ENCODE measurements at regions not wholly inside any gene's neighbourhood (a gene's known extent, or its start where the extent isn't known, plus 50 kb on each side); places are given as distances from the start of the nearest gene placed in this dataset.
"Not testable (repeated sequence)": the region's sequence is repeated elsewhere in the genome, so short reads cannot be mapped to it uniquely, and the experiment has no call there.

- no peak for DNase-seq (ENCODE audit: low spot score)
These were observed 95.7 kb downstream of the FASLG start for GRCh38 chr1:172754609-172755008.

GRCh38 chr1:172755099-172755498 lies 96.2 kb downstream of the FASLG start:
- no peak for DNase-seq (ENCODE audit: low spot score)

- no peak for DNase-seq (ENCODE audit: low spot score)
These were observed 97.1 kb downstream of the FASLG start for GRCh38 chr1:172756024-172756423.

- DNase-seq (ENCODE audit: low spot score), result no peak
These were observed 99.4 kb downstream of the FASLG start for GRCh38 chr1:172758259-172758658.

GRCh38 chr1:172760121-172760520 lies 101.2 kb downstream of the FASLG start:
- DNase-seq (ENCODE audit: low spot score), result no peak

GRCh38 chr1:172761581-172762486 lies 102.9 kb downstream of the FASLG start:
- DNase-seq (ENCODE audit: low spot score), result no peak

GRCh38 chr1:172763057-172763456 lies 104.2 kb downstream of the FASLG start:
- no peak for DNase-seq (ENCODE audit: low spot score)

GRCh38 chr1:172764378-172764777 lies 105.5 kb downstream of the FASLG start:
- DNase-seq (ENCODE audit: low spot score), result no peak

- DNase-seq (ENCODE audit: low spot score), result no peak
These were observed 107.6 kb downstream of the FASLG start for GRCh38 chr1:172766462-172766861.

- DNase-seq (ENCODE audit: low spot score), result no peak
These were observed 111.2 kb downstream of the FASLG start for GRCh38 chr1:172770071-172770470.

- no peak for DNase-seq (ENCODE audit: low spot score)
These were observed 115.7 kb downstream of the FASLG start for GRCh38 chr1:172774561-172774960.

- no peak for DNase-seq (ENCODE audit: low spot score)
These were observed 116.7 kb downstream of the FASLG start for GRCh38 chr1:172775606-172776005.

GRCh38 chr1:172776071-172776470 lies 117.2 kb downstream of the FASLG start:
- no peak for DNase-seq (ENCODE audit: low spot score)

- DNase-seq (ENCODE audit: low spot score), result no peak
These were observed 118.9 kb downstream of the FASLG start for GRCh38 chr1:172777767-172778166.

- DNase-seq (ENCODE audit: low spot score), result peak; percentile 29
These were observed 119.9 kb downstream of the FASLG start for GRCh38 chr1:172778456-172779455.

GRCh38 chr1:172779491-172779890 lies 120.6 kb downstream of the FASLG start:
- DNase-seq (ENCODE audit: low spot score), result no peak

GRCh38 chr1:172781513-172782140 lies 122.7 kb downstream of the FASLG start:
- no peak for DNase-seq (ENCODE audit: low spot score)

GRCh38 chr1:172789840-172790239 lies 130.9 kb downstream of the FASLG start:
- DNase-seq (ENCODE audit: low spot score), result no peak

- no peak for DNase-seq (ENCODE audit: low spot score)
These were observed 131.3 kb downstream of the FASLG start for GRCh38 chr1:172790245-172790644.

GRCh38 chr1:172793823-172794222 lies 134.9 kb downstream of the FASLG start:
- no peak for DNase-seq (ENCODE audit: low spot score)

GRCh38 chr1:172795741-172796140 lies 136.8 kb downstream of the FASLG start:
- no peak for DNase-seq (ENCODE audit: low spot score)

GRCh38 chr1:172799804-172800203 lies 140.9 kb downstream of the FASLG start:
- DNase-seq (ENCODE audit: low spot score), result not testable (repeated sequence)

Measured in RKO (cell line).